ENCODE measurements at regions not wholly inside any gene's neighbourhood (a gene's known extent, or its start where the extent isn't known, plus 50 kb on each side); places are given as distances from the start of the nearest gene placed in this dataset.
A peak's percentile ranks its signal among the peaks of the same experiment; 100 is the strongest.

GRCh38 chr1:96968541-96968940, 247.0 kb downstream of the PTBP2 start:
- ATAC-seq (ENCODE audit: insufficient read depth, low FRiP score) = no peak
- DNase-seq = peak; percentile 17 to 34 (median 22)
- WGBS, 2 donors = 61 to 70% methylated on average over 7 of the region's 7 CpGs
- H3K36me3 ChIP-seq (ENCODE audit: control insufficient read depth in 4 of 4, insufficient read depth in 4 of 4, low read length in 4 of 4) = no peaks in the 10 kb centered on the region
- no peak overlapping the region for H3K27ac ChIP-seq (ENCODE audit: low read depth in 1 of 2, low read length in 1 of 2)
- H3K9me3 ChIP-seq (ENCODE audit: control insufficient read depth in 4 of 4, insufficient read depth in 3 of 4, low read length in 3 of 4) = no peaks in the 10 kb centered on the region
- peak overlapping the region in 1 of 2 donors; percentile 17 for H3K9ac ChIP-seq (ENCODE audit: insufficient read depth in 1 of 2, low read length in 2 of 2)
- no peaks in the 10 kb centered on the region for H3K27me3 ChIP-seq (ENCODE audit: control insufficient read depth in 3 of 3, insufficient read depth in 3 of 3, low read length in 2 of 3)
- H3K4me1 ChIP-seq (ENCODE audit: control insufficient read depth in 5 of 5, insufficient read depth in 5 of 5, low read length in 5 of 5) = peaks cover 0 to 6% (median 0%) of the 10 kb centered on the region in 5 donors
- no peak overlapping the region for H3K4me3 ChIP-seq
- TF ChIP-seq CTCF (IDR thresholded peaks at IDR 0.05; ENCODE audit: control extremely low read depth, extremely low read depth) = no peak

DNA sequence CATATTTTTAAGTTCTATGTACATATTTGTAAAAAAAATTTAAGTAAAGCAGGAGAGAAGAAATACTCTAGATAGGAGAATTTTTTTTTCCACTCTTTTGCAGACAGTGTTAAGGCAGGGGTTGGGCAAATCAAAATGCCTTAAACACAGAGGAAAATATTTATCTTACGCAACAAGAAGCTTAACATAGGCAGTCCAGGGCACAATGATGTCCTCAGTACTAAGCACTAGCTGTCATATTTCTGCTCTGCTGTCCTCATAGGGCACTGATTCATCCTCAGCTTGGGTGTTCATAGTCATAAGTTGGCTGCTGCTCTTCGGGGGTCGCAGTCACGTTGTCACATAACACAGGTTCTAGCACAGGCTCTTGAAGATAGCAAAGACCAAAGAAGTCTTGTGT, 247.4 kb downstream of the PTBP2 start:
- no peak overlapping the region for H3K4me3 ChIP-seq
- ATAC-seq (ENCODE audit: insufficient read depth, low FRiP score) = no peak
- peaks cover 0 to 6% (median 0%) of the 10 kb centered on the region in 5 donors for H3K4me1 ChIP-seq (ENCODE audit: control insufficient read depth in 5 of 5, insufficient read depth in 5 of 5, low read length in 5 of 5)
- H3K36me3 ChIP-seq (ENCODE audit: control insufficient read depth in 4 of 4, insufficient read depth in 4 of 4, low read length in 4 of 4) = no peaks in the 10 kb centered on the region
- no peak overlapping the region for H3K27ac ChIP-seq (ENCODE audit: low read depth in 1 of 2, low read length in 1 of 2)
- H3K9me3 ChIP-seq (ENCODE audit: control insufficient read depth in 4 of 4, insufficient read depth in 3 of 4, low read length in 3 of 4) = no peaks in the 10 kb centered on the region
- no peaks in the 10 kb centered on the region for H3K27me3 ChIP-seq (ENCODE audit: control insufficient read depth in 3 of 3, insufficient read depth in 3 of 3, low read length in 2 of 3)
- TF ChIP-seq CTCF (IDR thresholded peaks at IDR 0.05; ENCODE audit: control extremely low read depth, extremely low read depth) = no peak
- WGBS, 2 donors = 75 to 89% methylated on average over 4 of the region's 4 CpGs
- DNase-seq = peak in 1 of 3 donors; percentile 23
- peak overlapping the region in 1 of 2 donors; percentile 17 for H3K9ac ChIP-seq (ENCODE audit: insufficient read depth in 1 of 2, low read length in 2 of 2)

DNA sequence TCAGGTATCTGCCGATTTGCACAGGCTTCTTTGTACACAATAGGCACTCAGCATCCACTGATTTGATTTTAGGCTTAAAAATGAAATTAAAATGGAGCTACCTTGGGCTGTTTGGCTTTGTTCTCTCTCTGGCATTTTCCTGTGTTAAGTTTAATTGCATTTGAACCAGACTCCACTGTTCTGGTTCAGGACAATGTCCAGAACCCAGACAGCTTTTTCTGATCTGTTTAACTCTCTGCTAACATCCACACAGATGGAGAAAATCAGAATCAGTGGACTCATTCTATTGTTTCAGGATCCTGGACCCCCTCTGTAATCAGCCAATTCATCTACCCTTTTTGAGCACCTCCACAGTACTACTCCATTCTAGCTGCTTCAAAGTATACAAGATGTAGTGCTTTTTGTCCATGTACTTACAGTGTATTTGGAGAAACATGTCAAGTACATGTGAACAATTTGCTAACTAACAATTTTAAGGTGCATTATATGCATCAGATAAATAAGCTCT, 248.1 kb downstream of the PTBP2 start:
- DNase-seq (no peak), ATAC-seq (ENCODE audit: insufficient read depth, low FRiP score) (no peak)
- Histone ChIP-seq H3K4me1 (ENCODE audit: control insufficient read depth in 5 of 5, insufficient read depth in 5 of 5, low read length in 5 of 5) (peaks cover 0 to 6% (median 0%) of the 10 kb centered on the region in 5 donors), H3K27ac (ENCODE audit: low read depth in 1 of 2, low read length in 1 of 2) (no peak overlapping the region), H3K36me3 (ENCODE audit: control insufficient read depth in 4 of 4, insufficient read depth in 4 of 4, low read length in 4 of 4) (no peaks in the 10 kb centered on the region), H3K9ac (ENCODE audit: insufficient read depth in 1 of 2, low read length in 2 of 2) (no peak overlapping the region), H3K4me3 (no peak overlapping the region), H3K27me3 (ENCODE audit: control insufficient read depth in 3 of 3, insufficient read depth in 3 of 3, low read length in 2 of 3) (no peaks in the 10 kb centered on the region), H3K9me3 (ENCODE audit: control insufficient read depth in 4 of 4, insufficient read depth in 3 of 4, low read length in 3 of 4) (no peaks in the 10 kb centered on the region)
- 79 to 91% methylated on average over 1 of the region's 1 CpG for WGBS, 2 donors
- no peak for TF ChIP-seq CTCF (IDR thresholded peaks at IDR 0.05; ENCODE audit: control extremely low read depth, extremely low read depth)

GRCh38 chr1:96971439-96971838, 249.9 kb downstream of the PTBP2 start:
- ATAC-seq (ENCODE audit: insufficient read depth, low FRiP score) (no peak), DNase-seq (no peak)
- no peaks in the 10 kb centered on the region for H3K36me3 ChIP-seq (ENCODE audit: control insufficient read depth in 4 of 4, insufficient read depth in 4 of 4, low read length in 4 of 4)
- no peak overlapping the region for H3K9ac ChIP-seq (ENCODE audit: insufficient read depth in 1 of 2, low read length in 2 of 2)
- H3K4me1 ChIP-seq (ENCODE audit: control insufficient read depth in 5 of 5, insufficient read depth in 5 of 5, low read length in 5 of 5) = peaks cover 0 to 6% (median 0%) of the 10 kb centered on the region in 5 donors
- H3K9me3 ChIP-seq (ENCODE audit: control insufficient read depth in 4 of 4, insufficient read depth in 3 of 4, low read length in 3 of 4) = no peaks in the 10 kb centered on the region
- H3K4me3 ChIP-seq = no peak overlapping the region
- H3K27ac ChIP-seq (ENCODE audit: low read depth in 1 of 2, low read length in 1 of 2) = no peak overlapping the region
- WGBS, 2 donors = 94 to 96% methylated on average over 2 of the region's 2 CpGs
- TF ChIP-seq CTCF (IDR thresholded peaks at IDR 0.05; ENCODE audit: control extremely low read depth, extremely low read depth) = no peak
- H3K27me3 ChIP-seq (ENCODE audit: control insufficient read depth in 3 of 3, insufficient read depth in 3 of 3, low read length in 2 of 3) = no peaks in the 10 kb centered on the region

Data from lung (tissue), 11 donors.